NB4 (cell line): ENCODE measurements at regions not wholly inside any gene's neighbourhood (a gene's known extent, or its start where the extent isn't known, plus 50 kb on each side); places are given as distances from the start of the nearest gene placed in this dataset.

Source experiments
- DNase-seq: peaks from one replicate; pipeline ENCODE4 v3.0.0; 2010; ENCODE audit warnings: low read depth
- H3K4me3 ChIP-seq: one replicate; pipeline ENCODE4 v1.5.1; 2011; ENCODE audit warnings: mild to moderate bottlenecking, low read depth, low read length, moderate library complexity
- CTCF ChIP-seq: IDR thresholded peaks from one replicate; pipeline ENCODE4 v1.5.1; 2012; ENCODE audit warnings: low read depth, low read length
- MAX ChIP-seq: IDR thresholded peaks from 2 replicates; pipeline ENCODE4 v1.6.1; 2011; ENCODE audit warnings: low read depth, low read length
- MYC ChIP-seq: IDR thresholded peaks from 2 replicates; pipeline ENCODE4 v1.6.1; 2011; ENCODE audit warnings: low read depth, low read length
- POLR2A ChIP-seq: IDR thresholded peaks from 2 replicates; pipeline ENCODE4 v1.6.1; 2011; ENCODE audit warnings: mild to moderate bottlenecking; ENCODE audit not compliant: insufficient read length; ENCODE audit errors: extremely low read depth

GRCh38 chr2:128654408-128654807 is 335.7 kb upstream of the HS6ST1 start:
- no peak for TF ChIP-seq CTCF
- TF ChIP-seq POLR2A: no peak
- no peak for TF ChIP-seq MAX
- no peak for TF ChIP-seq MYC
- H3K4me3 ChIP-seq: no peak overlapping the region
- DNase-seq: peak; percentile 94

- TF ChIP-seq POLR2A (no peak), MYC (no peak), CTCF (no peak), MAX (no peak)
- DNase-seq: no peak
These were observed 342.2 kb upstream of the HS6ST1 start for GRCh38 chr2:128660836-128661235.

GRCh38 chr2:128661311-128661710 is 342.6 kb upstream of the HS6ST1 start:
- no peak for TF ChIP-seq CTCF
- TF ChIP-seq POLR2A: no peak
- no peak for TF ChIP-seq MAX
- TF ChIP-seq MYC: no peak
- H3K4me3 ChIP-seq: no peak overlapping the region
- DNase-seq: no peak

More at GRCh38 chr2:128660836-128661235, 342.2 kb upstream of the HS6ST1 start:
- H3K4me3 ChIP-seq: no peak overlapping the region

GRCh38 chr2:128662051-128662471 is 343.4 kb upstream of the HS6ST1 start:
- no peak for DNase-seq
- H3K4me3 ChIP-seq: no peak overlapping the region
- TF ChIP-seq MYC (no peak), MAX (no peak), POLR2A (no peak), CTCF (no peak)

GRCh38 chr2:128663371-128664050 is 344.8 kb upstream of the HS6ST1 start:
- no peak overlapping the region for H3K4me3 ChIP-seq
- TF ChIP-seq MYC (no peak), MAX (no peak), CTCF (no peak), POLR2A (no peak)
- no peak for DNase-seq
